ENCODE measurements at regions not wholly inside any gene's neighbourhood (a gene's known extent, or its start where the extent isn't known, plus 50 kb on each side); places are given as distances from the start of the nearest gene placed in this dataset.

GRCh38 chr10:131758062-131758938 is 142.5 kb upstream of the PPP2R2D start (continued):
- TF ChIP-seq IRF3 (IDR thresholded peaks at IDR 0.05) (no peak), TCF3 (IDR thresholded peaks at IDR 0.05; ENCODE audit: borderline replicate concordance, insufficient read depth, low read depth, low read length) (0 out of 2 replicates have a peak, but pooled peaks have one; percentile 35), ATF7 (IDR thresholded peaks at IDR 0.05; ENCODE audit: low read depth) (no peak)

- in situ Hi-C loops (cut with MboI) (no loop called here), intact Hi-C loops (cut with micrococcal nuclease; ENCODE audit: unreplicated experiment) (no loop called here)
- SMC1A ChIA-PET (ENCODE audit: uncharacterized antibody, unreplicated experiment), result no interaction called here
- Histone ChIP-seq H3K79me2 (ENCODE audit: control insufficient read depth, insufficient read depth, low read length) (no peaks in the 10 kb centered on the region), H3K4me3 (no peak overlapping the region), H3K9me3 (replicated peaks; ENCODE audit: control insufficient read depth, insufficient read depth, low read length) (no peaks in the 10 kb centered on the region; the same call in 2 of the 3 replicates), H4K20me1 (ENCODE audit: control insufficient read depth, insufficient read depth) (no peaks in the 10 kb centered on the region), H3K27ac (ENCODE audit: control insufficient read depth, insufficient read depth) (no peak overlapping the region), H3K9ac (ENCODE audit: control insufficient read depth, insufficient read depth, low read length) (no peak overlapping the region), H3K4me1 (ENCODE audit: control insufficient read depth, insufficient read depth, low read length) (no peaks in the 10 kb centered on the region), H3K4me2 (ENCODE audit: control insufficient read depth, insufficient read depth) (no peak overlapping the region), H3K27me3 (replicated peaks in 1 of 2; ENCODE audit: control insufficient read depth in 2 of 2, insufficient read depth in 2 of 2, low read length in 1 of 2) (no peaks in the 10 kb centered on the region), H2AFZ (ENCODE audit: control insufficient read depth, low read depth, low read length) (no peak overlapping the region), H3K36me3 (ENCODE audit: control insufficient read depth in 2 of 2, insufficient read depth in 2 of 2, low read length in 1 of 2) (no peaks in the 10 kb centered on the region)
- POLR2A ChIA-PET, result no interaction called here
- CTCF ChIA-PET, result no interaction called here
- no TSS peak for BruUV-seq (replicated peaks)
- 10% methylated on average over 7 of the region's 9 CpGs for WGBS (ENCODE audit: insufficient coverage, insufficient replicate concordance, low lambda C conversion rate, missing lambda C conversion rate)
- TF ChIP-seq ATF2 (IDR thresholded peaks at IDR 0.05; ENCODE audit: low read length), result no peak
- no peak for TF ChIP-seq STAT3 (IDR thresholded peaks at IDR 0.05; ENCODE audit: low read depth, low read length)
- no peak for TF ChIP-seq POLR2AphosphoS2 (IDR thresholded peaks at IDR 0.05; ENCODE audit: low read depth, low read length)
- DNase-seq (ENCODE audit: low read depth, low spot score) (no peak), ATAC-seq (no peak), FAIRE-seq (no peak)
- RAD21 ChIA-PET (ENCODE audit: unreplicated experiment), result no interaction called here
Observed at GRCh38 chr10:131758939-131759301, 141.9 kb upstream of the PPP2R2D start.
